GM12872 (cell line): ENCODE measurements at regions not wholly inside any gene's neighbourhood (a gene's known extent, or its start where the extent isn't known, plus 50 kb on each side); places are given as distances from the start of the nearest gene placed in this dataset.

ENCODE experiments used
- CTCF ChIP-seq: IDR thresholded peaks from 3 replicates; pipeline ENCODE4 v1.5.1; 2011; ENCODE audit warnings: low read depth, mild to moderate bottlenecking, low read length, moderate library complexity; ENCODE audit not compliant: insufficient read depth

DNA sequence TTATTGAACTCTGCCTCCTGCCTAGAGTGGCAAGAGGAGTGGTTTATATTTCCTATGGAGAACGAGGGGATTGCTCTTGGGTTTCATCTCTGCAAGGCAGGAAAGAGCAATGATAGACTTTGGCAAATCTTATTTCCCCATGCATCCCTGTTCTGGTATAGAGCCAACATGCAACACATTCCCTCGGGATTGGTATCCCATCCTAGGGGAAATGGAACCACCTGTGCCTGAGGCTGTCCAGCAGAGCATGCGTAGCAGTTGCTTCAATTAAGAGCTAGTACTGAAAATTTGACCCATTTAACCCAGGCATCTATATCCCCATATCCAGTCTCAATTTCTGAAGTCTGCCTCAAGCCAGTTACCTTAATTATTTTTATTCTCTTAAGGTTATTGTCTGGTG, 205.3 kb downstream of the KCNS3 start:
- TF ChIP-seq CTCF: no peak

DNA sequence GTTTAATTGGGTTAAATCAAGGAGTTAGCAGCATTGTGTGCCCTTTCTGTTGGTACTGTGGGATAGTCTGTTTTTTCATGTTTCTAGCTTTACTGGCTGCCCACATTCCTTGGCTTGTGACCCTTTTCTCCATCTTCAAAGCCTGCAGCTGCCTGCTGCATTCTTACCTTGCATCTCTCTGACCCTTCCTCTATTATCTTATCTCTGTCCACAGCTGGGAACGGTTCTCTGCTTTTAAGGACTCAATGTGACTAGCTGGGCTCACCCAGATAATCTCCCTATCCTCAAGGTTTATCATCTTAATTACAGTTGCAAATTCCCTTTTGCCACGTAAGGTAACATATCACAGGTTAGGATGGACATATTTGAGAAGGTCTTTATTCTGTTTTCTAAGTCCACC, 199.7 kb downstream of the KCNS3 start:
- no peak for TF ChIP-seq CTCF

DNA sequence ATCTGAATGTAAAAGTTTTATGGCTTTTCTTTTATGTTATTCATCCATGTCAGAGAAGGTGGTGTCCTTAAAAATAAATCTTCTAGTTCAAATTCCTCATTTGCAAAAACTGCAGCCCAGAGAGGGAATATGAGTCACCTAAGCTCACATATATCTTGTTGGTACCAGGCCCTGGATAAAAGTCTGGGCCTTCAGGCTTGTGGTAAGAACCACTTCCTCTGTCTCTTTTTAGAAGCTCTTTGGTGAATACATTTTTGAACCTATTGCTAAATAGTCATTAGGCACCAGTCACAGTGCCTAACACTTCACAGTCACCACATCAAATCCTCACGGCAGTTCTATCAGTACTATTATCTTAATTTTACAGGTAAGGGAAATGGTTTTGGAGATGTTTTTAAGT, 199.2 kb downstream of the KCNS3 start:
- TF ChIP-seq CTCF: no peak

- TF ChIP-seq CTCF: no peak
These were observed 198.8 kb downstream of the KCNS3 start for GRCh38 chr2:18077231-18077630.

DNA sequence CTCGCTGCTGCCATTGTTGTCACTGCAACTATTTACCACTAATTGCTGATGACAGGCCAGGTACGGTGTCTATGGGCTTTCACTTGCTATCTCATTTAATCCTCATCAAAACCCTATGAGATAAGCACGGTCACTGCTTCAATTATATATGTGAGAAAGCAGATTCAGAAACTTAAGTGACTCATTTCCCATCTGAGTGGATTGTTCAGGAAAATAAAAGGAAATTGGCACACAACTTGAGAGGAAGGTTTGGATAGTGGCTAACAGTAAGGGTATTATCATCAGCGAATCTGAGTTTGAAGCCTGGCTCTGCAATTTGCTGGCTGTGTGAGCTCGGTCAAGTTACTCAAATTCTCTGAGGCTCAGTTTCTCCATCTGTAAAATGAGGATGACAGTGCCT, 196.0 kb downstream of the KCNS3 start:
- TF ChIP-seq CTCF: no peak

GRCh38 chr2:18073601-18074000, 195.1 kb downstream of the KCNS3 start:
- no peak for TF ChIP-seq CTCF

GRCh38 chr2:18067588-18068384, 189.3 kb downstream of the KCNS3 start:
- TF ChIP-seq CTCF: no peak
